Glutamatergic neuron (in vitro differentiated cells): ENCODE measurements at regions not wholly inside any gene's neighbourhood (a gene's known extent, or its start where the extent isn't known, plus 50 kb on each side); places are given as distances from the start of the nearest gene placed in this dataset.
A peak's percentile ranks its signal among the peaks of the same experiment; 100 is the strongest.

Experiments
- DNase-seq: peaks from one replicate; pipeline ENCODE4 v3.0.0; 2022
- H3K27ac Mint-ChIP-seq: one replicate; pipeline ENCODE4 v1.8.0; 2020; ENCODE audit warnings: mild to moderate bottlenecking, mixed read lengths, inconsistent platforms; ENCODE audit not compliant: unreplicated experiment
- H3K27me3 Mint-ChIP-seq: one replicate; pipeline ENCODE4 v1.8.0; 2020; ENCODE audit warnings: mild to moderate bottlenecking, moderate library complexity, mixed read lengths, inconsistent platforms; ENCODE audit not compliant: unreplicated experiment
- H3K36me3 Mint-ChIP-seq: one replicate; pipeline ENCODE4 v1.8.0; 2020; ENCODE audit warnings: mild to moderate bottlenecking, mixed read lengths, inconsistent platforms; ENCODE audit not compliant: unreplicated experiment
- H3K4me1 Mint-ChIP-seq: one replicate; pipeline ENCODE4 v1.8.0; 2020; ENCODE audit warnings: mild to moderate bottlenecking, low read depth, mixed read lengths, inconsistent platforms; ENCODE audit not compliant: unreplicated experiment
- H3K4me3 Mint-ChIP-seq: one replicate; pipeline ENCODE4 v1.8.0; 2020; ENCODE audit warnings: mild to moderate bottlenecking, mixed read lengths, inconsistent platforms; ENCODE audit not compliant: unreplicated experiment
- H3K9me3 Mint-ChIP-seq: one replicate; pipeline ENCODE4 v1.8.0; 2020; ENCODE audit warnings: mild to moderate bottlenecking, moderate library complexity, mixed read lengths, inconsistent platforms; ENCODE audit not compliant: unreplicated experiment
- CTCF ChIP-seq: fragments of 200-600 bp; sonication (generic); IDR thresholded peaks from one replicate; pipeline ENCODE4 v1.5.0; 2021; ENCODE audit not compliant: partially characterized antibody, unreplicated experiment

GRCh38 chr9:74369844-74370243 lies 127.3 kb upstream of the RORB start:
- H3K36me3 Mint-ChIP-seq: no peaks in the 10 kb centered on the region
- DNase-seq: no peak
- peaks cover 7% of the 10 kb centered on the region for H3K4me1 Mint-ChIP-seq
- H3K4me3 Mint-ChIP-seq: no peak overlapping the region
- H3K27ac Mint-ChIP-seq: no peak overlapping the region
- H3K9me3 Mint-ChIP-seq: no peaks in the 10 kb centered on the region
- H3K27me3 Mint-ChIP-seq: no peaks in the 10 kb centered on the region
- TF ChIP-seq CTCF: no peak

GRCh38 chr9:74373348-74373747 lies 123.8 kb upstream of the RORB start:
- no peaks in the 10 kb centered on the region for H3K36me3 Mint-ChIP-seq
- no peak overlapping the region for H3K4me3 Mint-ChIP-seq
- DNase-seq: no peak
- peaks cover 8% of the 10 kb centered on the region for H3K4me1 Mint-ChIP-seq
- H3K27ac Mint-ChIP-seq: no peak overlapping the region
- no peaks in the 10 kb centered on the region for H3K9me3 Mint-ChIP-seq
- TF ChIP-seq CTCF: no peak
- no peaks in the 10 kb centered on the region for H3K27me3 Mint-ChIP-seq

DNA sequence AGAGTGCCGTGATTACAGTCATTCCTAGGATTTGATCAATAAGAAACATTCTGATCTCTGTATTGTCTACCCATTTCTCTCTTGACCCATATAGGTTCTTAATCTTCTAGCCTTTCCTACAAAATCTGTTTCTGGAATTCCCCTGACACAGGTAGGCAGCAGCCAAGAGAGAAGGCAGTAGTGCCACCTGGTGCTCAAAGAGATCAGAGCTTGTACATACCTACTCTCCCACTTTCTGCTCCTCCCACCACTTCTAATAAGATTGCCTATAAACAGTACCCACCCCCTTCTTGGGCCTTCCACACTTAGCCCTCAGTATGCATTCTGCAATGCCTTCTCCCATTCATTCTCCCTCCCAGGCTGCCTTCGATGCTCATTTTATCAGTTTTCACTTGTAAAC lies 117.4 kb upstream of the RORB start:
- H3K27ac Mint-ChIP-seq: no peak overlapping the region

GRCh38 chr9:74391816-74392215 lies 105.3 kb upstream of the RORB start:
- H3K27me3 Mint-ChIP-seq: no peaks in the 10 kb centered on the region
- H3K4me3 Mint-ChIP-seq: no peak overlapping the region
- no peak overlapping the region for H3K27ac Mint-ChIP-seq
- H3K4me1 Mint-ChIP-seq: peaks cover 3% of the 10 kb centered on the region
- no peaks in the 10 kb centered on the region for H3K36me3 Mint-ChIP-seq
- no peak for DNase-seq
- no peaks in the 10 kb centered on the region for H3K9me3 Mint-ChIP-seq
- no peak for TF ChIP-seq CTCF

More for the DNA sequence above, 117.4 kb upstream of the RORB start:
- no peaks in the 10 kb centered on the region for H3K9me3 Mint-ChIP-seq
- no peaks in the 10 kb centered on the region for H3K27me3 Mint-ChIP-seq
- no peak overlapping the region for H3K4me3 Mint-ChIP-seq
- DNase-seq: peak; percentile 19
- no peaks in the 10 kb centered on the region for H3K36me3 Mint-ChIP-seq
- H3K4me1 Mint-ChIP-seq: peaks cover 1% of the 10 kb centered on the region
- no peak for TF ChIP-seq CTCF

- Mint-ChIP-seq H3K36me3 (peaks cover 4% of the 10 kb centered on the region), H3K4me3 (no peak overlapping the region), H3K27me3 (no peaks in the 10 kb centered on the region), H3K4me1 (no peaks in the 10 kb centered on the region), H3K27ac (no peak overlapping the region), H3K9me3 (peaks cover 2% of the 10 kb centered on the region)
- no peak for TF ChIP-seq CTCF
- no peak for DNase-seq
These were observed 93.6 kb upstream of the RORB start for GRCh38 chr9:74403581-74403980.
